ENCODE measurements at regions not wholly inside any gene's neighbourhood (a gene's known extent, or its start where the extent isn't known, plus 50 kb on each side); places are given as distances from the start of the nearest gene placed in this dataset.
"Not testable (repeated sequence)": the region's sequence is repeated elsewhere in the genome, so short reads cannot be mapped to it uniquely, and the experiment has no call there.

GRCh38 chr12:58009405-58010195 is 68.2 kb downstream of the ATP23 start:
- DNase-seq (ENCODE audit: extremely low read depth in 1 of 11, low read depth in 9 of 11, low spot score in 4 of 11) = no peak

DNA sequence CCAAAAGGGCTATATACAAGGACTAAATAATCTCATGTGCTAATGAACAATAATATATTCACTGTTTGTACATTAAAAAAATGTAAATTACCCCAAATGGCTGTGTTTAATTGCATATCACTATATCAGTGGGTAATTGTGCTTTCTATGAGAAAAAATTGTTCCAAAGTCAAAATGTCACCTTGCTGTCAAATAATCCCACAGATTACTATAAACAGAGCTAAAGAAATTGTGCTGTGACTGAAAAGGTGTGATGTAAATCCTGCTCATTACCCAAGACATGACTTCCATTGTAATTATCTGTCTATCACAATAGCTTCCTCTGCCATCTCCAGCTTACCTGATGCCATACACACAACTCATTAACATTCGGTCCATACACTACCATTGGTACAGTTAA is 70.3 kb downstream of the ATP23 start:
- no peak for DNase-seq (ENCODE audit: extremely low read depth in 1 of 11, low read depth in 9 of 11, low spot score in 4 of 11)

DNA sequence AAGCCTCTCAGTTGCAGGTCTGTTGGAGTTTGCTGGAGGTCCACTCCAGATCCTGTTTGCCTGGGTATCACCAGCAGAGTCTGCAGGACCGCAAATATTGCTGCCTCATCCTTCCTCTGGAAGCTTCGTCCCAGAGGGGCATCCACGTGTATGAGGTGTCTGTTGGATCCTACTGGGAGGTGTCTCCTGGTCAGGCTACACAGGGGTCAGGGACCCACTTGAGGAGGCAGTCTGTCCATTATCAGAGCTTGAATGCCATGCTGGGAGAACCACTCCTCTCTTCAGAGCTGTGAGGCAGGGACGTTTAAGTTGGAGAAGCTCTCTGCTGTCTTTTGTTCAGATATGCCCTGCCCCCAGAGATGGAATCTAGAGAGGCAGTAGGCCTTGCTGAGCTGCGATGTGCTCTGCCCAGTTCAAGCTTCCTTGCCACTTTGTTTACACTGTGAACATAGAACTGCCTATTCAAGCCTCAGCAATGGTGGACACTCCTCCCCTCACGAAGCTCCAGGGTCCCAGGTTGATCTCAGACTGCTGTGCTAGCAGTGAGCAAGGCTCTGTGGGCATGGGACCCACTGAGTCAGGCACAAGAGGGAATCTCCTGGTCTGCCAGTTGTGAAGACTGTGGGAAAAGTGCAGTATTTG is 81.1 kb downstream of the ATP23 start:
- DNase-seq (ENCODE audit: extremely low read depth in 1 of 11, low read depth in 9 of 11, low spot score in 4 of 11) = not testable (repeated sequence)

DNA sequence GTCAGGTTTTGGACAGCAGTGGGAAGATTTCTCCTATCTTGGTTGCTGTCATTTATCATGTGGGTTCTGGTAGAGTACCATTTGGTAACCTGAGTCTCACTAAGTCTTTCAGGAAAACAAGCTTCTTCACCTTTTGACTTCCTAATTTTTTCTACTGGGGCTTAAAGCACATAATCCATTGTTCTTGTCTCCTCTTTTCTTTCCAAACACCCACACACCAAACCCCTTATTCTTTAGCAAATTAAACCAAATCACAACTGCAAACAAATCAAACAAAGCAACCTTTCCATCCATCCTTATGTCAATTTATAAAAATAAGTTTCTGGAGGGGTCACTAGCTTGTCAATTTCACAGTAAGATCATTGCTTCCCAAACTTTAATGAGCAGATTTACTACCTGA is 84.1 kb downstream of the ATP23 start:
- no peak for DNase-seq (ENCODE audit: extremely low read depth in 1 of 11, low read depth in 9 of 11, low spot score in 4 of 11)

- peak in 1 of 11 donors; percentile 7 for DNase-seq (ENCODE audit: extremely low read depth in 1 of 11, low read depth in 9 of 11, low spot score in 4 of 11)
Observed at GRCh38 chr12:58026426-58026825, 85.1 kb downstream of the ATP23 start.

DNA sequence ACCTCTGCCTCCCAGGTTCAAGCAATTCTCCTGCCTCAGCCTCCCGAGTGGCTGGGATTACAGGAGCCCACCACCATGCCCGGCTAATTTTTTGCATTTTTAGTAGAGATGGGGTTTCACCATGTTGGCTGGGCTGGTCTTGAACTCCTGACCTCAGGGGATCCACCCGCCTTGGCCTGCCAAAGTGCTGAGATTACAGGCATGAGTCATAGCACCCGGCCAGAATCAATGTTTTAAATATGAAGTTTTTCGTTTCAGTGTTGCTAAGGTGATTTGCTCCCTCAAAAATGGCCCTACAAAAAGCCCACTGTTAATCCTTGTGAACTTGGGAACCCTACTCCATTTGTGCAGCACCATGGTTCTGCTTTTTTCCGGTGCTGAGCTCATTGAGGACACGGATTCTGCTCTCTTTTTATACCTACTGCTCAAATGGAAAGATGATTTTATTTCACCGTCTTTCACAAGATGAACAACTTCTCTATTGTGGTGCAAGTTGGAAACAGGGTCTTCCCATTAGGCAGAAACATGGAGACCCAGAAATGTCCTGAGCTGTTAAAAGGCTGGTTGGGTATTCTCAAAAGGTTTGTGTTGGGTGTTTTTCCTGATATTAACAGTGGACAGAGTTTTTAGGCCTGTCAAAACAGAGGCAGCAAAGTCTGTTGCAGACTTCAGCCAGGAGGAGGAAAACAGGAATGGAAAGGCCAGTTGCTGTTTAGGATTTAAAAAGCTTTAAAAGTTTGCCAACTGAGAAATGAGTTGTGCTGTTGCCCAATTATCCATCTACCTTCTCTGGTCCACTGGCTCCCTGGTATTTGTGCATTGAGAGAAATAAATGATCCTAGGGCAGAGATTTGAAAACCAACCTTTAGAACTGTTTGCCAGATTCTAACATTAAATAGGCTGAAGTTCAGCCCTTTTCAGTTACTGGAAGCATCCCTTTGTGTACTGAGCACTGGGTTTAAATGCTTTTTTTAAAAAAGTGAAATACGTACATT is 85.8 kb downstream of the ATP23 start:
- peak in 2 of 11 donors; percentile 8 to 27 for DNase-seq (ENCODE audit: extremely low read depth in 1 of 11, low read depth in 9 of 11, low spot score in 4 of 11)

DNA sequence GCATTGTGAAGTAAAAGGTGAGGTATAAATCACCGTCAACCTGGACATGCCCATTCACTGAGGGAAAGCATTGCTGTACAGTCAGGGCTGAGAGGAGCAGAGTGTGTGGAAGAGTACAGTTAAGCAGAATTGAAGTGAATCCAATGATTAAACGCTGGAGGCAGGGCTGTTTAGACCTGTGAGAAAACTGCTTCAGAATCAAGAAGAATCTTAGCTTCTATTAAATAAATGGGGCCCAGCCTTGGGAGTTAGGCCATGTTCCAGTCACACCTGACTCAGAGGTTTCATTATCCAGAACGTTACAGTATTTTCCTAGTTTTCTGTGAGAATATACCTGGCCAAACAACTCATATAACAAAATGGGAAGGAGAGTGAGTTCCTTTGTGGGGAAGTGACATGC is 86.9 kb downstream of the ATP23 start:
- DNase-seq (ENCODE audit: extremely low read depth in 1 of 11, low read depth in 9 of 11, low spot score in 4 of 11) = no peak

DNA sequence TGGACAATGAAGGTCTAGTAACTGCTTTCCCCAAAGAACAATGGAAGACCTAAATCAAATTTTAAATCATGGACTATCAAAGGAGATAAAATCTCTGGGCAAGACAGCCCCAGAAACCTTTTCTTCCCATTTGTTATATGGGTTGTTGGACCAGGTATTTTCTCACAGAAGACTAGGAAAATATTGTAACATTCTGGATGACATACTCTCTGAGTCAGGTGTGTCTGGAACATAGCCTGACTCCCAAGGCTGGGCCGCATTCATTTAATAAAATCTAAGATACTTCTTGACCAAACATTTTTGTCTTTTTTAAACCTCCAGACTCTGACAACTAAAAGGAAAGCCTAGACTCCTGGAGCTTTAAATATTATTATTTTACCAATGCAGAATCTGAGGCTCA is 87.9 kb downstream of the ATP23 start:
- no peak for DNase-seq (ENCODE audit: extremely low read depth in 1 of 11, low read depth in 9 of 11, low spot score in 4 of 11)

GRCh38 chr12:58030566-58031279 is 89.4 kb downstream of the ATP23 start:
- no peak for DNase-seq (ENCODE audit: extremely low read depth in 1 of 11, low read depth in 9 of 11, low spot score in 4 of 11)

DNA sequence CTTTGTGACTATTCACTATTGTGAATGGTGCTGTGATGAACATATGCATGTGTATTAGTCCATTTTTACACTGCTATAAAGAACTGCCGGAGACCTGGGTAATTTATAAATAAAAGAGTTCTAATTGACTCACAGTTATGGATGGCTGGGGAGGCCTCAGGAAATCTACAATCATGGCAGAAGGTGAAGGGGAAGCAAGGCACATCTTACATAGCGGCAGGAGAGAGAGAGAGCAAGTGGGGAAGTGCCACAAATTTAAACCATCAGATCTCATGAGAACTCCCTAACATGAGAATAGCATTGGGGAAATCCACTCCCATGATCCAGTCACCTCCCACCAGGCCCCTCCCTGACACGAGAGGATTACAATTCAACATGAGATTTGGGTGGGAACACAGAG is 90.8 kb downstream of the ATP23 start:
- DNase-seq (ENCODE audit: extremely low read depth in 1 of 11, low read depth in 9 of 11, low spot score in 4 of 11) = no peak

GRCh38 chr12:58033831-58034230 is 92.5 kb downstream of the ATP23 start:
- no peak for DNase-seq (ENCODE audit: extremely low read depth in 1 of 11, low read depth in 9 of 11, low spot score in 4 of 11)

GRCh38 chr12:58034311-58034710 is 92.9 kb downstream of the ATP23 start:
- no peak for DNase-seq (ENCODE audit: extremely low read depth in 1 of 11, low read depth in 9 of 11, low spot score in 4 of 11)

- no peak for DNase-seq (ENCODE audit: extremely low read depth in 1 of 11, low read depth in 9 of 11, low spot score in 4 of 11)
Observed at GRCh38 chr12:58034712-58035111, 93.3 kb downstream of the ATP23 start.

DNA sequence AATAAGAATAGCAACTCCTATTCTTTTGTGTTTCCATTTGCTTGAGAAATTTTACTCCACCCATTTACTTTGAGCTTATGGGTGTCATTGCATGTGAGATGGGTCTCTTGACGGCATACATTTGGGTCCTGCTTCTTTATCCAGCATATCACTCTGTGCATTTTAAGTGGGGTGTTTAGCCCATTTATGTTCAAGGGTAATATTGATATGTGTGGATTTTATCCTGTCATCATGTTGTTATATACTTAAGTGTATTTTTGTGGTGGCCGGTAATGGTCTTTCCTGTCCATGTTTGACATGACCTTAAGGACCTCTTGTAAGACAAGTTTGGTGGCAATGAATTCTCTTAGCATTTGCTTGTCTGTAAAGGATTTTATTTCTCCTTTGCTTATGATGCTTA is 100.1 kb downstream of the ATP23 start:
- no peak for DNase-seq (ENCODE audit: extremely low read depth in 1 of 11, low read depth in 9 of 11, low spot score in 4 of 11)

DNA sequence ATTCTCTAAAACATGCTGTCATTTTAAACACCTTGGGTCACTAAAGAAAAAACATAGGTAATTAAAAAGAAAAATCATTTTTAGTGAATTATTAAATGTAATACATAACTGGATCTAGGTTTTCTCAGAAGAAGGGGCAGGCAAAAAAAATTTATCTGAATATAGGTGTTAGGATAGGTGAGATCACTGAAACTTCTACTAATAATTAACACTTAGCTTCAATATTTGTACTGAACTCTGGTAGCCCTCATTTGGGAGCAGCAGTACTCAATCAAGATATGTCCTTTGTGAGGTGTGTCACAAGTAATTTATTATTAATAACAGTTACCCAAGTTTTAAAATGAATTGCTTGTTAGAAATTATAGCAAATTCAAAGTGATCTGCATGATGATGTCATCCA is 103.6 kb downstream of the ATP23 start:
- no peak for DNase-seq (ENCODE audit: extremely low read depth in 1 of 11, low read depth in 9 of 11, low spot score in 4 of 11)

- DNase-seq (ENCODE audit: extremely low read depth in 1 of 11, low read depth in 9 of 11, low spot score in 4 of 11) = no peak
Observed at GRCh38 chr12:58046271-58046670, 104.9 kb downstream of the ATP23 start.

DNA sequence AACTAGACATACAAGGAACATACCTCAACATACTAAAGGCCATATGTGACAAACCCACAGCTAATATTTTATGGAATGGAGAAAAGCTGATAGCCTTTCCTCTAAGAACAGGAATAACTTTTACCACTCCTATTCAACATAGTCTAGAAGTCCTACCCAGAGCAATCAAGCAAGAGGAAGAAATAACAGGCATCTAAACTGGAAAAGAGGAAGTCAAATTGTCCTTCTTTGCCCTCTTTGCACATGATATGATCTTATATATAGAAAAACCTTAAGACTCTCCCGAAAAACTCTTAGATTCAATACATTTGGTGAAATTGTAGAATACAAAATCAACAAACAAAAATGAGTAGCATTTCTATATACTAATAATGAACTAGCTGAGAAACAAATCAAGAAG is 110.0 kb downstream of the ATP23 start:
- no peak for DNase-seq (ENCODE audit: extremely low read depth in 1 of 11, low read depth in 9 of 11, low spot score in 4 of 11)

DNA sequence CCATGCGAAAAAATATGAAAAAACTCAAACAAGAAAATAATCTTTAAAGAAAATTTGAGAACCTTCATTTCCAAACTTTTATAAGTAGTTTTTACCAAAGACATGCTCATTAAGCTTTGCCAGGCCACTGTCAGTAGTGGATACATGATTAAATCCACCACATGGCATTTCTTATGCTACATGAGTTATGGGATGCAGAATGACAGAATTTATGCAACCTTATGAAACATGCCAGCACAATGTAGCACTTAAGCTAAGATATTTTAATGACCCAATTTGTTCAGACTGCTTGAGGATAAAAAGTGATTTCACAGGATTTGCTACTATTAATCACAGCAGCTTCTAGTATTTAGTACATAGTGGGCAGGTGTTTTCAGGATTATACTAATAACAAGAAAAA is 123.3 kb downstream of the ATP23 start:
- DNase-seq (ENCODE audit: extremely low read depth in 1 of 11, low read depth in 9 of 11, low spot score in 4 of 11) = no peak

GRCh38 chr12:58066296-58066695 is 124.9 kb downstream of the ATP23 start:
- peak in 1 of 11 donors; percentile 9 for DNase-seq (ENCODE audit: extremely low read depth in 1 of 11, low read depth in 9 of 11, low spot score in 4 of 11)
